ENCODE measurements at regions not wholly inside any gene's neighbourhood (a gene's known extent, or its start where the extent isn't known, plus 50 kb on each side); places are given as distances from the start of the nearest gene placed in this dataset.

DNA sequence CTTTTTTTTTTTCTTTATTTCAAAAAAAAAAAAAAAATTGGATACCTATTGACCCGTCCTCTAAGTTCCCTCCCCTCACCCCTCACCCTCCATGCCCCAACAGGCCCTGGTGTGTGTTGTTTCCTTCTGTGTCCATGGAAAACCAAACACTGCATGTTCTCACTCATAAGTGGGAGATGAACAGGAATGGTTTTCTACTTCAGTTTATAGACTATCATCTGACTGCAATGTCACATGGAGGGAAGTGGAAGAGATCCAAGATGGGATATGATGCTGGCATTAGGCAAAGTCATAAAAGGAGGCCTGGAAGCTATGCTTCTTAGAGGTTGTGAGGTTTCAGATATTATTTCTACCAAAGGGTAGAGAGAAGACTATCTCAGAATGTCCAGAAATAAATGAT, 237.5 kb downstream of the MAFB start:
- no peak for DNase-seq

DNA sequence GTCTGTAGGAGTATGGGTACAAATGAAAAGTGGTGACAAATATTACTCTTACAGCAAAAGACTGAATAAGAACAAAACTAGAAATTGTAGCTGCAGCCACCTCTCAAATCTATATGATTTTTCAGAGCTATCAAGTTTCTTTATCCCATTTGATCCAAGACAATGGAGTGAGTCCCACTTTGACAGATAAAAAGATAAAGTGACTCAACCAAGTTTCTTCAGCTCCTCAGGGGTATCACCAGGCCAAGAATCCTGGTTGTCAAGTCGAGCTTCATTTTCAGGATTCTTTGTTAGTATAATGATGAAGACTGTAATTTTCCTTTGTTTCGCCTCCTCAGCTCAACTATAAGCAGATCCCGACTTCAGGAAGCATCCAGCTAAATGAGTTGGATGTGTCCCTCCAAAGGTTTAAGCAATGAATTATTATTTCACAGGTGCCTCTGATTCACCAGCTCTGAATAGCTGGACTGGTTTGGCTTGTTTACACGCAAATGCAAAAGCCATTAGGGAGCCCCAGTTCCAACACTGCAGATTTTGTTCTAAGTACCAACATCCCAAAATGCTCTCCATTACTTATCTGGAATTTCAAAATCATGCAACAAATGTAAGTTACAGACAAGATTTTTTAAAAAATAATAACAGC, 238.9 kb downstream of the MAFB start:
- DNase-seq = no peak

DNA sequence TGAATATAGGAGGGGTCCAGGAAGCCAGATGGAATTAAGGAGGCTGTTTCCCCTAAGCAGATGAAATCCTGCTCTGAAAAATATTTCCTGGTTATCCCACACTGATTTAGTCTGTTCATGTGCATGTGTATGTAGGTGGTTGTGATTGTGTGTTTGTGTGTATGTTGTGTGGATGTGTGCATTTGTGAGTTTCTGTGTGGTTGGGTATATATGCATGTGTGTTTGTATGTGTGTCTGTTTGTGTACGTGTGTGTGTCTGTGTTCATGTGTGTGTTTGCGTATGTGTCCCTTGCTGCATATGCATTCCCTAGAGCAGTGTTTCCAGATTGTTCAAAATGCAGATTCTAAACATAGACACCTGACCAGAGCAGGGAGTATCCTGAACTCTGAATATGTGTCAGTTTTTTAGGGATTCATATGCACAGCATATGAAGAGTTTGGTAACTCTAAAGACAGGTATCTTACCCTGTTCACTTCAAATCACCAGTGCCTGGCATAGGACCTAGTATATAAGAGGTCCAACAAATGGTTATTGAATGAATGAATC, 239.8 kb downstream of the MAFB start:
- no peak for DNase-seq

DNA sequence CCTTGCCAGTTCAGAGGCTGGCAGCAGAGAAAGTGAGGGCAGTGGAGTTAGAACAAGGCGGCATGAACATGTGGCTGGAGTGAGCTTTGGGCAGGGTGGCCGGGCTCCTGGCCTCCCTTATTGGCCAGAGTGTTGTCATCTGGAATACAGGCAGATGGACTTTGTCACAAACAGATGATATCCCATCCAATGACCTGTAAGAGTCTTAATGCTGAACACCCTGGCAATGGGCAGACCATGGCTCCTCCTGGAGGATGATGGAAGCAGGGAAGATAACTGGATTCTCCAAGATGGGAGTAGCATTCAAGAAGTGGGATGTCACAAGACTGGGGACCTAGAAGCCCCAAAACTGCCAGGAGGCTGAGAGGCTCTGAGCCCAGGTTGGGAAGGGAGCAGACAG, 242.1 kb downstream of the MAFB start:
- DNase-seq = no peak

DNA sequence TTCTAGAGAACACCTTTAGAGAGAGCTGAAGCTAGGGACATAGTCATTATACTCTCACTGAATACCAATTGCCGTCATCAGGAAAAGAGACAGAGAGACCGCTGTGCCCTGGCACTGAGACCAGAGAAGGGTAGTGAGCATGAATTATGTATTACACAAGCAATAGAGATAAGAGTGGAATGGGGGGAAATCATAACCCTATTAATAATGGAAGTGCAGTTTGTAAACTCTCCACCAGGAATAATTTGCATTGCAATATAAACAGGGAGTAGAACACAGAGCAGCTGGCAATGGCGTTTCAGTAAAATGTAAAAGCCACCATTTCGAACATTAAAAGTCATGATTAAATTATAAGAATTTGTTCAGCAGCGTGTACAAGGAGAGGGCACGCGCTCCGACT, 244.5 kb downstream of the MAFB start:
- DNase-seq = no peak

DNA sequence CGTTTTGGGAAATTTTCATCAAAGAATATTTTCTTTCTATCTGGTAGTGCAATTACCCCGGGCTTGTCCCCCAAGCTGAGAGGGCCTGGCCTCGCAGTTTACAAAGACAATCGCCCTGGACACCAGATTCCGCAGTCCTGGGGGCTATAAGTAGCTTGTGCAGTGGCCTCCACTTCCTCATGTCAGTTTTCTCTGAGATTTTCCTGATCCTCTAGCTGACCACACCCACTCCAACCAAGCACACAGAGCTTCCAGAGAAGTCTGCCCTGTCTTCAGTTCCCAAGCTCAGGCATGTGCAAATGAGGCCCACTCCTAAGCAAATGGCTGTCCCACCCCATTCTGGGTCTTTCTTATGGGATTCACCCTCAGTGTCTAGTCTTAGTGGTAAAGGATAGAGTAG, 245.3 kb downstream of the MAFB start:
- DNase-seq = no peak

DNA sequence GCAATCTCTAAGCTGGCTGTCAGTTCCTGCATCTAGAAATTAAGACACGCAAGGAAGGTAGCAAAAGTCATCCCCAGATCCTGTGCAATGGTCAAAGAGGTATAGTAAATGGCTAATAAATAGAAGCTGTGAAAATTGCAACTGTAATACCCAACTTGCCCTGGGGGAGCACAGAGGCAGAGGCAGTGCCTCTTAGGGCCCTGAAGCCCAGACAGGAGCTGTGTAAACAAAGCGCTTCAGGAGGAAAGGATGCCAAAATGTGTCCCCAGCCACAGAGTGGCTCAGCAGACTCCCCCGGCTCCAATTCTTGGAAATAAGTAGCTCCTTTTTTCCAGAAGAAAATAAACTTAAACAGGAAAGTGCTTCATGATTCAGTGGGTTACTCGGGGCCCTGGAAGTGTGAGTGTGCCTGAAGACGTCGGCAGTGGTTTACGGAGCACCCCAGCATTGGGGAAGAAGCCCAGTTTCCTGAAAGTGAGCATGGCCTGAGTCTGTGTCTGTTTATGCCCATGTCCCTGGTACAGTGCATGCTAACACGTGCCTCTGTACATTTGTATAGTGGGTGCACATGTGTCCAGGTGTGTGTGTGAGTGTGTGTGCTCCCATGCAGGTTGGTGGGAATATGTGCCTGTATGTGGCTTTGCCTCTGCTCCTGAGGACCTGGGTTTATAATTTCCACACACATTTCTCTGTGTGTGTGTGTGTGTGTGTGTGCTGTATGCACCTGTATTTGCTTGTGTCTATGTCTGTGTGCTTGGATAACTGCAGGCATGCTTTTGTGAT, 246.7 kb downstream of the MAFB start:
- no peak for DNase-seq

DNA sequence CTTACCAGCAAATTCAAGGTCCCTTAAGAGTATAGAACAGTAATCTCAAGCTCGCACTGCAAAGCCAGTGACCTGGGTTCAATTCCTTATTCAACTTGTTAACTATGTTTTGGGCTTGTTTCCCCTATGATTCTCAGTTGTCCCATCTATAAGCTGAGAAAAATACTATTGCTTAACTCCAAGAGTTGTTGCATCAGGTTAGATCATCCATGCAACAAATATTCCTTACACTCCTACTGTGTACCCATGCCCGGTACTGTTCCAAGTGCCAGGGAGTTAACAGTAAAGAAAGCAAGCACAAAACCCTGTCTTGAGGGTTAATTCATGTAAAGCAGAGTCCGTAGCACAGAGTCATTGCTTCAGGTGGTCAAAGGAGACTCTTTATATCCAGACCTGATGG, 247.3 kb downstream of the MAFB start:
- DNase-seq = no peak

DNA sequence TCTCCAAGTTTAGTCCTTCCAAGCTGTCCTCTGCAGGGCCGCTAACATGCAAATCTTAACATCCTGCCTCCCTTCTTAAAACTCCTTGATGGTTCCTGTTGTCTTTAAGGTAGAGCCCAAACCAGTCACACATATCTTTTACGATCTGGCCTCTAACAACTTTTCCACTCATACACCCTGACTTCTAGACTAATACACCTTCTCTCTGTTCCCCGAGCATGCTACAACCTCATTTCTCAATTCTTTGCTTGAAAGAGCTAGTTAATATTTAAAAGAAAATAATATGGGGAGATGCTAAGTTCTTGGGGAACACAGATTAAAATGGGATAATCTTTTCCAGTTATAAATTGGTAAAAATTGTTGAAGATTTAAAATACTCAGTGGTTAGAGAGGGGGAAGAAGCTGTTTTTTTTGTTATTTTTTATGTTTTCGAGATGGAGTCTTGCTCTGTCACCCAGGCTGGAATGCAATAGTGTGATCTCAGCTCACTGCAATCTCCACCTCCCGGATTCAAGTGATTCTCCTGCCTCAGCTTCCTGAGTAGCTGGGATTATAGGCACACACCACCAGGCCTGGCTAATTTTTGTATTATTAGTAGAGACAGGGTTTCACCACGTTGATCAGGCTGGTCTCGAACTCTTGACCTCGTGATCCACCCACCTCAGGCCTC, 250.7 kb downstream of the MAFB start:
- DNase-seq = no peak

DNA sequence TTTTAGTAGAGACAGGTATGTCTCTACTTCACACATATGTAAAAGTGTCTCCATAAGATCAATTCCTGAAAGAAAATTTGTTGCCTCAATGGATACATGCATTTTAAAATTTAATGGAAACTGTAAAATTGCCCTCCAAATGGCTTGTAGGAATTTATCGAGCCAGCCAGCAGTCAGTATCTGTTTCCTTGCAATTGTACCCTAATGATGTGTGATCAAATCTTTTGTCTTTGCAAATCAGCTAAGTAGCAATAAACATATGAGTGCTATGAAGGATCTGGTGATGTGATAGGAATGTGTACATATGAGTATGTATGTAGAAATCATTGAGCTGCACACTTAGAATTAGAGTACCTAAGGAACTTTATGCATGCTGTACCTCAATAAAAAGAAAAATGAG, 253.0 kb downstream of the MAFB start:
- no peak for DNase-seq

DNA sequence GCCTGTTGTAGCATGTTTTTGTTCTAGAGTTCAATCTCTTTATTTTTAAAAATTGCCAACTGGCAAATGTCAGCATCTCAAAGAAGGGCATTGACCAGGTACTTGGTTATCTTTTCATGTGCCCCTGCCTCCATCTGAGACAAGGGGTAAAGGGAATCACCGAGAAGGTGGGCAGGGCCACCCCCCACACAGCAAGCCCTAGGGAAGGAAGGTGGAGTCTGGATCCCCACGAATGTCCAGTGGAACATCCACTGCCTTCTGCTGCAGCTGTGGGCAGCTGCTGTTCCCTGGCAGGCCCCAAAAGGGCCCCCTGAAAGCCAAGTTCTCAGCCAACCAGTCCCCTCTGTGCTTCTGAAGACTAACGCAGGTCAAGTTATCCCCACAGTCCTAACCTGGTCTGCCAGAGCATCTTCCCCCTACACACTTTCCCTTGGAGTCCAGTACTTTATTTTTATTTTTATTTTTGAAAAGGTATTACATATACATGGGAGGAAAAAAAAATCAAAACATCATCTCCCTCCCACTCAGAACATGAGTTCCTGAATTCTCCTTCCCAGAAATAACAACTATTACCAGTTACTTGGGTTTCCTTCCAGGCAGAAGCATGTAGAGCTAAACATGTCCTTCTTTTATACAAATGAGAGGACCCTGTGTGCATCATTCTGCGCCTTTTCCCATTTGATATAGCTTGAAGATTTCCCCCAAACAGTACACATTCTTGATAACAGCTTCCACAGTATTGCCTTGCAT, 253.7 kb downstream of the MAFB start:
- no peak for DNase-seq

DNA sequence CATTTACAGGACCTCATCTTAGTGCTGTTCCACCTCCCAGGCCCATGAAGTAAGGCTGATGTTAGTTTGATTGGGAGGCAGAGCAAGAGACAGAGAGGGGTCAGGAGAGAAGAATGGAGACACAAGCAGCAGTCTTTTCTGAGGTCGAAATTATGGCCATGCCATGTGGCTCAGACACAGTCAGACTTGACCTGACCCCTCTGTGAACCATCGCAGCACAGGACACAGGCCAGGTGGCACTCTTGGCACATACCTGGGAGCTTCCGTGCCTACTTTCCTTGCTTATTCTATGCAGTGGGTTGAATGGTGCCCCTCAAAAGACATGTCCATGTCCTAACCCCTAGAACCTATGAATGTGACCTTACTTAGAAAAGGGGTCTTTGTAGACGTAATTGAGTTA, 254.9 kb downstream of the MAFB start:
- DNase-seq = no peak

DNA sequence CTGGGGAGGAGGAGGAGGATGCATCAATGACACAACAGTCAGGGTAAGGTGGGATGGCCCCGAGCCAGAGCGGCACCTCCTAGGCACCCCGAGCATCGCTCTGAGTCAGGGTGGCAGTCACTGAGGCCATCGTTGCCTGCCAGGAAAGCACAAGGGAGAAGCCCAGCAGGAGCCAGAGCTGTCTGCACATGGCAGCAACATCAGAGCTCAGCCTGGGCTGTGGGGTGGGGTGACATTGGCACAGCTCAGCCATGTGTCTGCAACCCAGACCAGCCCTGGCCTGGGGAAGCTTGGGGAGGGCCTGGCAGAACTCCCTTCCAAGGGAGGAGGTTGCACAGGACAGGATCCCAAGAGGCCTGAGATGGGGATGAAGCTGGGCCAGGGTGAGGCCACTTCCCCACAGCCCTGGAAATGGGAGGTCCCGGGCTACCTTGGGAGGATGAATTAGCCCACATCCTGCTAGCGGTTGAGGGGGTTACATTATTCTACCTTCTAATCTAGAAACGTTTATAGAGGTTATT, 255.6 kb downstream of the MAFB start:
- no peak for DNase-seq

DNA sequence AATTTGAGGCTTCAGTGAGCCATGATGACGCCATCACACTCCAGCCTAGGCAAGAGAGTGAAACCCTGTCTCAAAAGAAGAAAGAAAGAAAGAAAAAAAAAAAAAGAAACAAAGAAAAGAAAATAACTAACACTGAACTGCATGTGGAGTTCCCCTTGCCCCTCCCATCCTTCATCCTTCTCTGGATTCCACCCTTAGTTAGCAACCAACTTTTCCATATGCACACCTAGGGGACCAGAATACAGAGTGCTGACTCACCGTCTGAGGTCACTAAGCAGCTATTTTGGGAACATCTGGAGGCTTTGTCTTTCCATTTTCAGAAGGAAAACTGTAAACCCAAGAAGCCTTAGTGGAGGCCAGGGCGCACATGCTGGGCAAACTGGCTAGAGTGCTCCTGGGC, 257.4 kb downstream of the MAFB start:
- DNase-seq = no peak

DNA sequence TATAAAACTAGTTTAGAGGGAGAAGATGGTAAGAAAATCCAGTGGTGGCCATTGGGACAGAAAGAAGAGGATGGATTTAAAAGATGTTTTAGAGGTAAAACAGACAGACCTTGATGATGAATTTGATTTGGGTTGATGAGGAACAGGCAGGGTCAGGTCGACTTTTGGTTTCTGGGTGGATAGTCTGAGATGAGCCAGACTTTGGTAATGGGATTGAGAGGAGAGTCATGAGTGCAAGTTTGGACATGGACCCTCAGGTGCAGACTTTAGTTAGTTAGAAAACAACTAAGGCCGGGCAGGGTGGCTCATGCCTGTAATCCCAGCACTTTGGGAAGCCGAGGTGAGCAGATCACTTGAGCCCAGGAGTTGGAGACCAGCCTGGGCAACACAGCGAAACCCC, 257.9 kb downstream of the MAFB start:
- DNase-seq = no peak

DNA sequence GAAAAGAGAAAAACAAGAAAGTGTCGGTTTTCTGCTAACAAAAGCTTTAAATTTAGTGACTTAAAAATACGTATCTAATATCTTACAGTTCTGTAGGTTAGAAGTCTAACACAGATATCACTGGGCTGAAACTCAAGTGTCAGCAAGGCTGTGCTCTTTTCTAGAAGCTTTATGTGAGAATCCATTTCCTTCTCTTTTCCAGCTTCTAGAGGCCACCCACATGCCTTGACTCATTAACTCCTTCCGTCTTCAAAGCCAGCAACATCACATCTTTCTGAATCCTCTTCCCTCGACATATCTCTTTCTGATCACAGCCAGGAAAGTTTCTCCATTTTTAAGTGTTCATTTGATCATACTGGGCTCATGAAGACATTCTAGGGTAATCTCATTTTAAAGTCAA, 262.0 kb downstream of the MAFB start:
- no peak for DNase-seq

DNA sequence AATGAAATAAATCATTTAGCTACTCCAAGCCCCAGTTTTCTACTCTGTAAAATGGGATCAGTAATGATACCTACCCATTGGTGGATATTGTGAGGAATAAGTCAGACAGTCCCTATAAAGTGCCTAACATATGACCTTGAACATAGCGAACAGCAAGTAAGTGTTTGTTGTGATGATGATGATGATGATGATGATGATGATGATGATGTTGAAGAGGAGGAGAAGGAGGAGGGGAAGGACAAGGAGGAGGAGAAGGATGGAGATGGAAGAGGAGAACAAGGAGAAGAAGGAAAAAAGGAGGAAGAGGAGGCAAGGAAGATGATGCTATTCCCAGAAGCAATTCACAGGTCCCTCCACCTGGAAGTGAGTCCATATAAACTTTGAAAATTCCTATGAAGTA, 264.3 kb downstream of the MAFB start:
- no peak for DNase-seq

DNA sequence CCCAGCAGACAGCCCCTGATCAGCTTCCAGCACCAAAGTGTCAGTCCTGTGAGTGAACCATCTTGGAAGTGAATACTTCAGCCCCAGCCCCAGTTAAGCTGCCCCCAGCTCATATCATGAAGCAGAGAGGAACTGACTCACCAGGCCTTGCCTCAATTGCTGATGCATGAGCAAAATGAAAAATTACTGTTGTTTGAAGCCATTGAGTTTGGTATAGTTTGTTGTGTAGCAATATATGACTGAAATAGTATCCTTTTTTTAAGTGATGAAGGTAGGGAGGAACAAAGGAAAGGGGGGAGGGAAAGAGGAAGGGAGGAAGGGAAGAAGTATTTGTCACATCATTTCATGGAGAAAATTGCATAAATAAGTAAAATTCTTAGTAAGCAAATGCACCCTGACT, 266.4 kb downstream of the MAFB start:
- DNase-seq = no peak

DNA sequence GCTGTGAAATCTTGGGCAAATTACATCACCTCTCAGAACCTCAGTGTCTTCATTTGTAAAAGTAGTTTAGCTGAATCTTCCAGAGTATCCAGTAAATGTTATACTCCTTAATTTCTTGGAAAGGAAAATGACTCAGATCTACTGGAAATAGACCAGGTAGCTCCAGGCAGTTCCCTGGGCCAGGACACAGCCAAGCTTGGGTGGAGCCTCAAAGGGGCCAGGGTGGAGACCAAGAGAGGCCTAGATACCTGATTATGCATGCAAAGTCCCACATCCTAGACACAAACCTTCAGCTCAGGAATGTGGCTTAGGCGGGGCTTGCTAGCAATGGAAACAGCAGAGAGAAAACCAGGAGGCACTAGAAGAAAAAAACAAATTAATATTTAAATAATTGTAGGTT, 272.8 kb downstream of the MAFB start:
- no peak for DNase-seq

DNA sequence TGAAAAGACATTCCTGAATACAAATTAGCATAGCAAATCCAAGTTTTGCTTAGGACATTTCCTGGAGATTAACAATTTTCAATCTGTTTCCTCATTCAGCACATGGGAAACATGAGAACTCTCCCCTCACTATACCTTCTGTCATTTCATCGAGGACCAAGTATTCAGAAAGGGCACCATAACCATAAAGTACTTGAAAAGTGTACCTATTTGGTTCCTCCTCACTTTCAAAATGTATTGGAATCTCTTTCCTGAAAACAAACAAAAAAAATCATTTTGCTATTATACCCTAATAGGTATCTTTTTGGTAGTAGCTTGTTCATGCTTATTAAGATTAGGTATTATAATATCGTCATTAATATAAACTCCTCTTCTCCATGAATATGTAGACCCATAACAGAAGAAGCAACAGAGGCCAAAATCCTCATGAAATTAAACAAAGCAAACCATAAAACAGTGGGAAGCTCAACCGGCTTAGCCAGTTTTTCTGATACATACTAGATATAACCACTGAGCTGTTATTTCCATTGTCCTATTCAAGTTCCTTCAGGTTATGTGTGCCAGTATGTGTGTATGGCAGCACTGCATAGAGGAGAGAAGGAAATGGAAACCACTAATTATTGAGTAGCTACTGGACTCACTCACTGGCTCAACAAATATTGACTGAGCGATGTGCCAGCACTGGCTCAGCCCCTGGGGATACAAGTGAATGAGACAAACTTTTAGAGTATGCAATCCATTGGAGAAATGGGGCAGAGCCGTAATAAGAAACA, 274.0 kb downstream of the MAFB start:
- no peak for DNase-seq

DNA sequence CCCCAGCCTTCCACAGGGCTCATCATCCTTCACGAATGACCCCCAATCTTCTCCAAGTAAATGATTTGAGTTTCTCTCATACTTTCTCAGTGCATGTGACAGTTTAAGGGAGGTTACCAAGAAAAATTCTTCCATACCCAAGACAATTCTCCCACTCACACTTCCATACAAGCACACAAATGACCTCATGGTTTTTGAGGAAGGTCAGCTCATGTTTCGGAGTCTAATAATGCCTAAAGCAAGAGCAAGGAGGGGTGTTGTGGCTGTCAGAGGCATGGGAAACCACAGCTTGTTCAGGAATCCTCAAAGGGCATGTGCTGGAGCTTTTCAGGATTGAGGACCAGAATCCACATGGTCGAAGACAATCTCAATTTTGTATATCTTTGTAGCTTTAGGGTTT, 279.0 kb downstream of the MAFB start:
- DNase-seq = no peak

Measured in amygdala (tissue), 56 donors.